Inflammatory macrophage treated with lipopolysaccharide for 4 hours (primary cell): ENCODE measurements at regions not wholly inside any gene's neighbourhood (a gene's known extent, or its start where the extent isn't known, plus 50 kb on each side); places are given as distances from the start of the nearest gene placed in this dataset.
"Not testable (repeated sequence)": the region's sequence is repeated elsewhere in the genome, so short reads cannot be mapped to it uniquely, and the experiment has no call there.

Experiments
- DNase-seq: peaks from one replicate; pipeline ENCODE4 v3.0.0-alpha.2; 2020

GRCh38 chr12:17076811-17077210 is 470.8 kb upstream of the LMO3 start:
- DNase-seq, result no peak

GRCh38 chr12:17076028-17076744 is 470.2 kb upstream of the LMO3 start:
- DNase-seq, result no peak

- DNase-seq, result no peak
Observed at GRCh38 chr12:17064834-17065233, 458.9 kb upstream of the LMO3 start.

GRCh38 chr12:17062267-17063036 is 456.5 kb upstream of the LMO3 start:
- DNase-seq, result no peak

- DNase-seq, result no peak
Observed at GRCh38 chr12:17060260-17060659, 454.3 kb upstream of the LMO3 start.

- DNase-seq, result no peak
Observed at GRCh38 chr12:17056546-17056945, 450.6 kb upstream of the LMO3 start.

- no peak for DNase-seq
Observed at GRCh38 chr12:17038923-17039322, 433.0 kb upstream of the LMO3 start.

- no peak for DNase-seq
Observed at GRCh38 chr12:17035372-17035771, 429.4 kb upstream of the LMO3 start.

- no peak for DNase-seq
Observed at GRCh38 chr12:17030338-17030737, 424.4 kb upstream of the LMO3 start.

GRCh38 chr12:17028348-17028747 is 422.4 kb upstream of the LMO3 start:
- DNase-seq, result no peak

- not testable (repeated sequence) for DNase-seq
Observed at GRCh38 chr12:17025424-17025823, 419.5 kb upstream of the LMO3 start.

- no peak for DNase-seq
Observed at GRCh38 chr12:17020765-17021164, 414.8 kb upstream of the LMO3 start.

GRCh38 chr12:17017402-17017801 is 411.4 kb upstream of the LMO3 start:
- no peak for DNase-seq

- DNase-seq, result no peak
Observed at GRCh38 chr12:17016116-17016864, 410.3 kb upstream of the LMO3 start.

GRCh38 chr12:17015501-17015900 is 409.5 kb upstream of the LMO3 start:
- no peak for DNase-seq

GRCh38 chr12:17007442-17008040 is 401.6 kb upstream of the LMO3 start:
- DNase-seq, result not testable (repeated sequence)

- not testable (repeated sequence) for DNase-seq
Observed at GRCh38 chr12:16998538-16998937, 392.6 kb upstream of the LMO3 start.

- DNase-seq, result no peak
Observed at GRCh38 chr12:16984484-16984883, 378.5 kb upstream of the LMO3 start.

GRCh38 chr12:16972923-16973770 is 367.2 kb upstream of the LMO3 start:
- DNase-seq, result no peak

- DNase-seq, result no peak
Observed at GRCh38 chr12:16962889-16963288, 356.9 kb upstream of the LMO3 start.

- DNase-seq, result no peak
Observed at GRCh38 chr12:16955083-16955657, 349.2 kb upstream of the LMO3 start.
